ENCODE measurements at regions not wholly inside any gene's neighbourhood (a gene's known extent, or its start where the extent isn't known, plus 50 kb on each side); places are given as distances from the start of the nearest gene placed in this dataset.

- Mint-ChIP-seq H3K27ac (no peak overlapping the region), H3K4me3 (no peak overlapping the region), H3K27me3 (no peaks in the 10 kb centered on the region), H3K9me3 (peaks cover 0 to 2% (median 0%) of the 10 kb centered on the region in 3 donors), H3K4me1 (no peaks in the 10 kb centered on the region), H3K36me3 (no peaks in the 10 kb centered on the region)
Observed at GRCh38 chr4:66649236-66649635, 896.1 kb downstream of the CENPC start.

- Mint-ChIP-seq H3K27ac (no peak overlapping the region), H3K9me3 (no peaks in the 10 kb centered on the region), H3K27me3 (no peaks in the 10 kb centered on the region), H3K4me3 (no peak overlapping the region), H3K36me3 (no peaks in the 10 kb centered on the region), H3K4me1 (no peaks in the 10 kb centered on the region)
Observed at GRCh38 chr4:66647926-66648325, 897.4 kb downstream of the CENPC start.

DNA sequence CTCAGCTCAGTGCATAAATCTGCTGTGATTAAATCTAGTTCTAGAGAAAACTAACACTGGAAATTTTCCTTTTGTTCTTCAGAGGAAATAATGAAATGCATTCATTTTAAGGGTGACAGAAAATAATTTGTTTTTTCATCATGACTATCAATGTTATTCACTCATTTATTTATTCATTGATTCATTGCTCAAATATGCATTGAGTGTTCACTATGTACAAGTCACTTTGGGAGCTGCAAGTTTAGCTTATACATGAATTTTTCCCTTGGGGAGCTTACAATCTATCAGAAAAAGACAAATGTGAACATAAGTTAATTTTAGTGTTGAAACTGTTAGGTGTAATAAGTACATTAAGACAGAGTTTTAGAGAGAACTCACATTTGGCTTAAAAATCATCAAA lies 897.8 kb downstream of the CENPC start:
- Mint-ChIP-seq H3K27me3 (no peaks in the 10 kb centered on the region), H3K4me3 (no peak overlapping the region), H3K36me3 (no peaks in the 10 kb centered on the region), H3K9me3 (no peaks in the 10 kb centered on the region), H3K27ac (no peak overlapping the region), H3K4me1 (no peaks in the 10 kb centered on the region)

- no peak overlapping the region for H3K27ac Mint-ChIP-seq
- H3K4me1 Mint-ChIP-seq = no peaks in the 10 kb centered on the region
- H3K27me3 Mint-ChIP-seq = no peaks in the 10 kb centered on the region
- H3K4me3 Mint-ChIP-seq = no peak overlapping the region
- peaks cover 0 to 5% (median 0%) of the 10 kb centered on the region in 3 donors for H3K9me3 Mint-ChIP-seq
- no peaks in the 10 kb centered on the region for H3K36me3 Mint-ChIP-seq
Observed at GRCh38 chr4:66640233-66640990, 904.9 kb downstream of the CENPC start.

DNA sequence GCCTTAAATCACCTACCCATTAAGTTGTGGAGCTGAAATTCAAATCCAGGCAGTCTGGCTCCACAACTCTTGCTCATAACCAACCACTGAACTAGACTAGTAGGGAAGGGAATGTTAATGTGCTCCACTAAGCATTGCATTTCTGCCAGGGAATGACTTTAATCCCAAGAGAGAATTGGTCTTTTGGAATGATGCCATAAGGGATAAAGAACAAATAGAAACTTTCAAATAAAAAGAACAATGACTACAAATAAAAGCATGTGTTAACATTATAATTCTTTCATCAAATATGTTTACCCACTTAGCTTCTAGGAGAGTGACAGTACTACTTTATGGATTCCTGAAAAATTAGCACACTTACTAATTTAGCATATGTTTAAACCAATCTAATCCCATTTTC lies 905.9 kb downstream of the CENPC start:
- H3K36me3 Mint-ChIP-seq = no peaks in the 10 kb centered on the region
- no peak overlapping the region for H3K27ac Mint-ChIP-seq
- no peak overlapping the region for H3K4me3 Mint-ChIP-seq
- H3K9me3 Mint-ChIP-seq = peaks cover 0 to 5% (median 0%) of the 10 kb centered on the region in 3 donors
- no peaks in the 10 kb centered on the region for H3K4me1 Mint-ChIP-seq
- H3K27me3 Mint-ChIP-seq = no peaks in the 10 kb centered on the region

DNA sequence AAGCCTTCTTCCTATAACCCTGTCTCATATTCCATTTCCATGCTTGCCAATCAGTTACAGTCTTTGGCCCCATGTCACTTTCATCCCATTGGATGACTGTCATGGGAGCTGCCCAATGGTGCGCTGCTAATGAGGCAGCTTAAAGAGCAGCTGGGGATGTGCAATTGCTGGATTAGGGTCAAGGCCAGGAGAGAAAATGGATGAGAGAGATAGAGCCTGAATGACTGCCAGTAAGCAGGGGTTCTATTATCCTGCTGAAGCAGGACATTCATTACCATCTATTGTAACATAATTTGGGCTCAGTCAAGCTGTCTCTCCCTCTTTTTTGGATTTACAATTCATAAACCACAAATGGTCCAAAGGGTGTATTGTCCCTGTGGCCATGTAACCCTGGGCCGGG lies 909.0 kb downstream of the CENPC start:
- no peaks in the 10 kb centered on the region for H3K36me3 Mint-ChIP-seq
- no peaks in the 10 kb centered on the region for H3K4me1 Mint-ChIP-seq
- H3K4me3 Mint-ChIP-seq = no peak overlapping the region
- H3K9me3 Mint-ChIP-seq = peaks cover 0 to 5% (median 0%) of the 10 kb centered on the region in 3 donors
- no peaks in the 10 kb centered on the region for H3K27me3 Mint-ChIP-seq
- H3K27ac Mint-ChIP-seq = no peak overlapping the region

DNA sequence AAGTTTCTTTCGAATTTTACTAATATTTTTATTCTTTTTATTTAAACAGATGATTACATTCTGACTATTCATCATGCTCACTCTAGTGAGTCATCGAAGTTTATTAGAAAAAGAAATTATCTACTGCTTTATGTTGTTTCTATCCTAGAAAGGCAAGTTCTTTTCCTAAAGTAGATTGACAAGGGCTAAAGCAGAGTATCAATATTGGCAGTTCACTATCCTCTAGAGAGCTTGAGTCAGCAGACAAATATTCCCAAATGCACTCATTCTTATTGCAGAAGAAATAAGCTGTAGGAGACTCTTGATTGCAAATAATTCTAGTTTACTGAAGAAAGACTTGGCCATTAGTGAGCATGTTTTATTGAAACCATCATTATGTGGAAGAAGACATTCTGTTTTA lies 911.8 kb downstream of the CENPC start:
- Mint-ChIP-seq H3K9me3 (peaks cover 0 to 5% (median 0%) of the 10 kb centered on the region in 3 donors), H3K4me3 (no peak overlapping the region), H3K4me1 (no peaks in the 10 kb centered on the region), H3K27ac (no peak overlapping the region), H3K27me3 (no peaks in the 10 kb centered on the region), H3K36me3 (no peaks in the 10 kb centered on the region)

DNA sequence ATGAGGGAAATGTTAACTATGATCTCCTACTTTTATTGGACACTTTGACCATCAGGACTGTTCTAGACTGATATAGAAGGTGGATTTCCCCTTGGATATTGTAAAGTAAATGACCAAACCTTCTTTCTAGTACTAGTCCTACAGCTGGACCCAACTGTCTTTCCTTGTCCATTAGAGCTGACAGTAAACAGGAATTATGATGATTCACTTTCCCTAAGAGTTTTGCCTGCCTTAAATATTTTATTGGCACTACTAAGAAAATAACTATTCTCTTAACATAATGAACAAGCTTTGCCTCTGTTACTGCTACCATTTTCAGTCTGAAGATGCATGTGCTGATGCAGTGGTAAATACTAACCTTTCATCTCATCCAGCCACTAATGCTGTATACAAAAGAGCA lies 915.4 kb downstream of the CENPC start:
- no peak overlapping the region for H3K27ac Mint-ChIP-seq

GRCh38 chr4:66628146-66628545 lies 917.2 kb downstream of the CENPC start:
- peaks cover 0 to 10% (median 0%) of the 10 kb centered on the region in 3 donors for H3K9me3 Mint-ChIP-seq
- no peaks in the 10 kb centered on the region for H3K27me3 Mint-ChIP-seq
- no peak overlapping the region for H3K4me3 Mint-ChIP-seq
- no peak overlapping the region for H3K27ac Mint-ChIP-seq
- H3K36me3 Mint-ChIP-seq = no peaks in the 10 kb centered on the region
- no peaks in the 10 kb centered on the region for H3K4me1 Mint-ChIP-seq

More for the DNA sequence above, 915.4 kb downstream of the CENPC start:
- H3K9me3 Mint-ChIP-seq = no peaks in the 10 kb centered on the region
- no peak overlapping the region for H3K4me3 Mint-ChIP-seq
- H3K36me3 Mint-ChIP-seq = no peaks in the 10 kb centered on the region
- no peaks in the 10 kb centered on the region for H3K27me3 Mint-ChIP-seq
- H3K4me1 Mint-ChIP-seq = no peaks in the 10 kb centered on the region

DNA sequence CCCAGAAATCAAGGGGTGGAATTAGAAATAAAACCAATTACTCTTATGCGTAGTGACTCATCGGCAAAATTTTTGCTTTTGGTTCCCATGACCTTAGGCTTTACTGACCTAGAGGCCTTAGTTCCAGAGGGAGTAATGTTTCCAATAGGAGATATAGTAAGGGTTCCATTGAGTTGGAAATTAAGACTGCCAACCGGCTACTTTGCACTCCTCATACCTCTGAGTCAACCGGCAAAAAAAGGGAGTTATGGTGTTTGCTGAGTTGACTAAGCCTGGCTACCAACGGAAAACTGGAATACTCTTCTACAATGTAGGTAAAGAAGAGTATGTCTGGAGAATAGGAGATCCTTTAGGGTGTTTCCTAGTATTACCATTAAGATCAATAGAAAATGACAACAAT lies 919.8 kb downstream of the CENPC start:
- Mint-ChIP-seq H3K27me3 (no peaks in the 10 kb centered on the region), H3K27ac (no peak overlapping the region), H3K9me3 (peaks cover 0 to 15% (median 3%) of the 10 kb centered on the region in 3 donors), H3K4me1 (no peaks in the 10 kb centered on the region), H3K4me3 (no peak overlapping the region), H3K36me3 (no peaks in the 10 kb centered on the region)

DNA sequence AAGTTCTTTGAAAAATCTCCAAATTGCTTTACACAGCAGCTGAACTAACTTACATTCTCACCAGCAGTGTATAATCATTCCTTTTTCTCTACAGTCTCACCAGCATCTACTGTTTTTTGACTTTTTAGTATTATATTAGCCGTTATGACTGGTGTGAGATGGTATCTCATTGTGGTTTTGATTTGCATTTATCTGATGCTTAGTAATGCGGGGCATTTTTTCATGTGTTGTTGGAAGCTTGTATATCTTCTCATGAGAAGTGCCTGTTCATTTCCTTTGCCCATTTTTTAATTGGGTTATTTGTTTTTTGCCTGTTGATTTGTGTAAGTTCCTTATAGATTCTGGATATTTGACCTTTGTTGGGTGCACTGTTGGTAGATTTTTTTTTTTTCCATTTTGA lies 931.7 kb downstream of the CENPC start:
- H3K36me3 Mint-ChIP-seq = no peaks in the 10 kb centered on the region
- H3K9me3 Mint-ChIP-seq = peaks cover 4 to 32% (median 7%) of the 10 kb centered on the region in 3 donors
- H3K4me3 Mint-ChIP-seq = no peak overlapping the region
- no peaks in the 10 kb centered on the region for H3K27me3 Mint-ChIP-seq
- H3K4me1 Mint-ChIP-seq = no peaks in the 10 kb centered on the region
- H3K27ac Mint-ChIP-seq = no peak overlapping the region

GRCh38 chr4:66609014-66609413 lies 936.3 kb downstream of the CENPC start:
- no peaks in the 10 kb centered on the region for H3K27me3 Mint-ChIP-seq
- H3K4me1 Mint-ChIP-seq = no peaks in the 10 kb centered on the region
- no peaks in the 10 kb centered on the region for H3K36me3 Mint-ChIP-seq
- H3K9me3 Mint-ChIP-seq = peaks cover 0 to 9% (median 4%) of the 10 kb centered on the region in 3 donors
- H3K27ac Mint-ChIP-seq = no peak overlapping the region
- H3K4me3 Mint-ChIP-seq = no peak overlapping the region

GRCh38 chr4:66606908-66607307 lies 936.6 kb upstream of the EPHA5 start:
- Mint-ChIP-seq H3K27ac (no peak overlapping the region), H3K36me3 (no peaks in the 10 kb centered on the region), H3K4me3 (no peak overlapping the region), H3K27me3 (no peaks in the 10 kb centered on the region), H3K9me3 (no peaks in the 10 kb centered on the region), H3K4me1 (no peaks in the 10 kb centered on the region)

DNA sequence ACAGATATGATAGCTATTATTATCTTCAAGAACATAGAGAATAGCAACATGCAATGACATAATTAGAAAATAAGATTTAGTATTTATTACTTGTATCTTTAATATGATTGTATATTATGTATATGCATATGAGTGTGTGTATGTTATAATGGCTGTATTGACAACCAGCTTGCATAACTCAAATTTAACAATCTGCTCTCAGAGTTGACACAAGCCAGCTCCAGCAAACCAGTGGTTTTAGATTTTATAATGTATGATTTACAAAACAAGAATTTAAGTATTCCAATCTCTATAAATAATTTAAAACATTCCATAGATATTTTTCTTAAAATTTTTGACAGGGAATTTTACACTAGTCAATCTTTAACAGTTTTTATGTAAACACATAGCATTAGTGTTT lies 935.9 kb upstream of the EPHA5 start:
- peaks cover 0 to under 1% (median 0%) of the 10 kb centered on the region in 3 donors for H3K9me3 Mint-ChIP-seq
- no peaks in the 10 kb centered on the region for H3K36me3 Mint-ChIP-seq
- peak overlapping the region in 1 of 3 donors; percentile 24 for H3K27ac Mint-ChIP-seq
- H3K27me3 Mint-ChIP-seq = no peaks in the 10 kb centered on the region
- H3K4me3 Mint-ChIP-seq = no peak overlapping the region
- H3K4me1 Mint-ChIP-seq = no peaks in the 10 kb centered on the region

DNA sequence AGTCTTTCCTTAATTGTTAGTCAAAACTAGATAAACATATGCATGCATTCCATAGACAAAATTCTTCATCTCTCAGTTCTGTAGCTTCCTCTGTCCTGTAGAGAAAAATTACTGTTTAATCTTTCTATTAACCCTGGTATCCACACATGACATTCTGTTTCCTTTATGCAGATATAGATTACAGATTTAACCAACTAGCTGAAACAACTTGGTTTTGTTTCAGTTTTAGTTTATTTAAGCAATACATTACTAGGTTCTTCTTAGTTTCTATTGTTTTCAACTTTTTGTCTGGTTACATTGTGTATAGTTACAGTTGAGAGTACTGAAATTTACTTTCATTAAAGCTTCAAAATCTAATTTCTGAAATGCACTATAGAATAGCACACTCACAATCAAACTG lies 933.9 kb upstream of the EPHA5 start:
- no peak overlapping the region for H3K4me3 Mint-ChIP-seq
- H3K27ac Mint-ChIP-seq = no peak overlapping the region
- no peaks in the 10 kb centered on the region for H3K36me3 Mint-ChIP-seq
- no peaks in the 10 kb centered on the region for H3K27me3 Mint-ChIP-seq
- H3K9me3 Mint-ChIP-seq = peaks cover 0 to 4% (median 0%) of the 10 kb centered on the region in 3 donors
- no peaks in the 10 kb centered on the region for H3K4me1 Mint-ChIP-seq

GRCh38 chr4:66602622-66603021 lies 932.3 kb upstream of the EPHA5 start:
- no peak overlapping the region for H3K4me3 Mint-ChIP-seq
- H3K36me3 Mint-ChIP-seq = no peaks in the 10 kb centered on the region
- H3K4me1 Mint-ChIP-seq = no peaks in the 10 kb centered on the region
- H3K27me3 Mint-ChIP-seq = no peaks in the 10 kb centered on the region
- H3K9me3 Mint-ChIP-seq = peaks cover 0 to 4% (median 3%) of the 10 kb centered on the region in 3 donors
- H3K27ac Mint-ChIP-seq = no peak overlapping the region

Data from IgD-negative memory B cell (primary cell).